Prostate gland (tissue), 2 donors: ENCODE measurements at regions not wholly inside any gene's neighbourhood (a gene's known extent, or its start where the extent isn't known, plus 50 kb on each side); places are given as distances from the start of the nearest gene placed in this dataset.

ENCODE experiments used
- CTCF ChIP-seq, 4 experiments: fragments of 200-600 bp in 2 of 4; fragments of 450-650 bp in 2 of 4; sonication (generic) in 2 of 4; IDR thresholded peaks; 1 replicate in 3 of 4; 2 replicates in 1 of 4; pipeline ENCODE4 v1.5.1; 2016 to 2019; ENCODE audit warnings: antibody characterized with exemption in 4 of 4, mild to moderate bottlenecking in 2 of 4, moderate library complexity in 2 of 4
- POLR2A ChIP-seq: fragments of 450-650 bp; IDR thresholded peaks from one replicate; pipeline ENCODE4 v1.6.1; 2016; ENCODE audit warnings: antibody characterized with exemption, mild to moderate bottlenecking

- TF ChIP-seq CTCF (IDR thresholded peaks at IDR 0.05) (no peak), POLR2A (no peak)
Observed at GRCh38 chr20:16197696-16198095, 375.6 kb downstream of the KIF16B start.
